ENCODE measurements at regions not wholly inside any gene's neighbourhood (a gene's known extent, or its start where the extent isn't known, plus 50 kb on each side); places are given as distances from the start of the nearest gene placed in this dataset.
"Not testable (repeated sequence)": the region's sequence is repeated elsewhere in the genome, so short reads cannot be mapped to it uniquely, and the experiment has no call there.

- DNase-seq (ENCODE audit: low read depth in 2 of 2): not testable (repeated sequence)
Observed at GRCh38 chr16:22572331-22573224, 61.9 kb downstream of the NPIPB5 start.

- not testable (repeated sequence) for DNase-seq (ENCODE audit: low read depth in 2 of 2)
Observed at GRCh38 chr16:22573225-22573530, 62.5 kb downstream of the NPIPB5 start.

GRCh38 chr16:22576506-22576905 lies 65.8 kb downstream of the NPIPB5 start:
- DNase-seq (ENCODE audit: low read depth in 2 of 2): not testable (repeated sequence)

- not testable (repeated sequence) for DNase-seq (ENCODE audit: low read depth in 2 of 2)
Observed at GRCh38 chr16:22583195-22583594, 72.5 kb downstream of the NPIPB5 start.

- DNase-seq (ENCODE audit: low read depth in 2 of 2): not testable (repeated sequence)
Observed at GRCh38 chr16:22584459-22584858, 73.8 kb downstream of the NPIPB5 start.

- DNase-seq (ENCODE audit: low read depth in 2 of 2): not testable (repeated sequence)
Observed at GRCh38 chr16:22584941-22585340, 74.2 kb downstream of the NPIPB5 start.

- peak in 1 of 2 experiments; percentile 17 for DNase-seq (ENCODE audit: low read depth in 2 of 2)
Observed at GRCh38 chr16:22585431-22585830, 74.7 kb downstream of the NPIPB5 start.

GRCh38 chr16:22586732-22587131 lies 76.0 kb downstream of the NPIPB5 start:
- not testable (repeated sequence) for DNase-seq (ENCODE audit: low read depth in 2 of 2)

GRCh38 chr16:22589757-22590156 lies 79.1 kb downstream of the NPIPB5 start:
- DNase-seq (ENCODE audit: low read depth in 2 of 2): not testable (repeated sequence)

GRCh38 chr16:22596445-22597045 lies 85.9 kb downstream of the NPIPB5 start:
- not testable (repeated sequence) for DNase-seq (ENCODE audit: low read depth in 2 of 2)

- not testable (repeated sequence) for DNase-seq (ENCODE audit: low read depth in 2 of 2)
Observed at GRCh38 chr16:22603744-22604143, 93.1 kb downstream of the NPIPB5 start.

- DNase-seq (ENCODE audit: low read depth in 2 of 2): not testable (repeated sequence)
Observed at GRCh38 chr16:22606619-22607018, 95.9 kb downstream of the NPIPB5 start.

GRCh38 chr16:22609798-22610197 lies 99.1 kb downstream of the NPIPB5 start:
- not testable (repeated sequence) for DNase-seq (ENCODE audit: low read depth in 2 of 2)

- not testable (repeated sequence) for DNase-seq (ENCODE audit: low read depth in 2 of 2)
Observed at GRCh38 chr16:22611128-22611527, 100.4 kb downstream of the NPIPB5 start.

GRCh38 chr16:22614271-22614947 lies 103.7 kb downstream of the NPIPB5 start:
- DNase-seq (ENCODE audit: low read depth in 2 of 2): no peak

GRCh38 chr16:22618842-22619241 lies 108.2 kb downstream of the NPIPB5 start:
- DNase-seq (ENCODE audit: low read depth in 2 of 2): no peak

GRCh38 chr16:22621586-22622155 lies 111.0 kb downstream of the NPIPB5 start:
- no peak for DNase-seq (ENCODE audit: low read depth in 2 of 2)

- no peak for DNase-seq (ENCODE audit: low read depth in 2 of 2)
Observed at GRCh38 chr16:22622703-22623102, 112.0 kb downstream of the NPIPB5 start.

- peak; percentile 27 to 34 for DNase-seq (ENCODE audit: low read depth in 2 of 2)
Observed at GRCh38 chr16:22623351-22623781, 112.7 kb downstream of the NPIPB5 start.

- no peak for DNase-seq (ENCODE audit: low read depth in 2 of 2)
Observed at GRCh38 chr16:22624038-22624799, 113.5 kb downstream of the NPIPB5 start.

GRCh38 chr16:22624800-22625533 lies 114.3 kb downstream of the NPIPB5 start:
- no peak for DNase-seq (ENCODE audit: low read depth in 2 of 2)
